ENCODE measurements at regions not wholly inside any gene's neighbourhood (a gene's known extent, or its start where the extent isn't known, plus 50 kb on each side); places are given as distances from the start of the nearest gene placed in this dataset.
"Not testable (repeated sequence)": the region's sequence is repeated elsewhere in the genome, so short reads cannot be mapped to it uniquely, and the experiment has no call there.

GRCh38 chr6:68141190-68141589, 493.9 kb upstream of the ADGRB3 start:
- TF ChIP-seq CTCF (IDR thresholded peaks at IDR 0.05): no peak
- Mint-ChIP-seq H3K4me1 (no peaks in the 10 kb centered on the region), H3K4me3 (no peak overlapping the region), H3K9me3 (no peaks in the 10 kb centered on the region), H3K27me3 (ENCODE audit: low read depth, poor library complexity) (peaks cover 4% of the 10 kb centered on the region), H3K36me3 (ENCODE audit: low read depth) (no peaks in the 10 kb centered on the region), H3K27ac (no peak overlapping the region)
- DNase-seq: no peak

GRCh38 chr6:68139130-68139529, 496.0 kb upstream of the ADGRB3 start:
- peaks cover 4% of the 10 kb centered on the region for H3K27me3 Mint-ChIP-seq (ENCODE audit: low read depth, poor library complexity)
- no peaks in the 10 kb centered on the region for H3K9me3 Mint-ChIP-seq
- H3K4me1 Mint-ChIP-seq: no peaks in the 10 kb centered on the region
- TF ChIP-seq CTCF (IDR thresholded peaks at IDR 0.05): no peak
- no peaks in the 10 kb centered on the region for H3K36me3 Mint-ChIP-seq (ENCODE audit: low read depth)
- H3K27ac Mint-ChIP-seq: no peak overlapping the region
- DNase-seq: no peak
- no peak overlapping the region for H3K4me3 Mint-ChIP-seq

GRCh38 chr6:68134796-68135195, 500.3 kb upstream of the ADGRB3 start:
- H3K27me3 Mint-ChIP-seq (ENCODE audit: low read depth, poor library complexity): no peaks in the 10 kb centered on the region
- no peak overlapping the region for H3K4me3 Mint-ChIP-seq
- H3K36me3 Mint-ChIP-seq (ENCODE audit: low read depth): no peaks in the 10 kb centered on the region
- no peak overlapping the region for H3K27ac Mint-ChIP-seq
- TF ChIP-seq CTCF (IDR thresholded peaks at IDR 0.05): no peak
- no peak for DNase-seq
- no peaks in the 10 kb centered on the region for H3K4me1 Mint-ChIP-seq
- H3K9me3 Mint-ChIP-seq: no peaks in the 10 kb centered on the region

- H3K9me3 Mint-ChIP-seq: peaks cover 3% of the 10 kb centered on the region
- no peak overlapping the region for H3K27ac Mint-ChIP-seq
- no peak for DNase-seq
- no peak for TF ChIP-seq CTCF (IDR thresholded peaks at IDR 0.05)
- H3K36me3 Mint-ChIP-seq (ENCODE audit: low read depth): no peaks in the 10 kb centered on the region
- H3K4me3 Mint-ChIP-seq: no peak overlapping the region
- H3K27me3 Mint-ChIP-seq (ENCODE audit: low read depth, poor library complexity): no peaks in the 10 kb centered on the region
- H3K4me1 Mint-ChIP-seq: no peaks in the 10 kb centered on the region
Measured at GRCh38 chr6:68128211-68128610, 506.9 kb upstream of the ADGRB3 start.

GRCh38 chr6:68127074-68127473, 508.0 kb upstream of the ADGRB3 start:
- Mint-ChIP-seq H3K27me3 (ENCODE audit: low read depth, poor library complexity) (no peaks in the 10 kb centered on the region), H3K27ac (no peak overlapping the region), H3K9me3 (peaks cover 14% of the 10 kb centered on the region), H3K4me1 (no peaks in the 10 kb centered on the region), H3K36me3 (ENCODE audit: low read depth) (no peaks in the 10 kb centered on the region), H3K4me3 (no peak overlapping the region)
- DNase-seq: no peak
- TF ChIP-seq CTCF (IDR thresholded peaks at IDR 0.05): no peak

- DNase-seq: no peak
- Mint-ChIP-seq H3K36me3 (ENCODE audit: low read depth) (no peaks in the 10 kb centered on the region), H3K4me3 (no peak overlapping the region), H3K27ac (no peak overlapping the region), H3K4me1 (no peaks in the 10 kb centered on the region), H3K27me3 (ENCODE audit: low read depth, poor library complexity) (no peaks in the 10 kb centered on the region), H3K9me3 (peaks cover 23% of the 10 kb centered on the region)
- TF ChIP-seq CTCF (IDR thresholded peaks at IDR 0.05): no peak
Measured at GRCh38 chr6:68126089-68126749, 508.9 kb upstream of the ADGRB3 start.

- H3K9me3 Mint-ChIP-seq: peaks cover 29% of the 10 kb centered on the region
- H3K4me3 Mint-ChIP-seq; H3K36me3 Mint-ChIP-seq (ENCODE audit: low read depth); H3K4me1 Mint-ChIP-seq; H3K27me3 Mint-ChIP-seq (ENCODE audit: low read depth, poor library complexity); H3K27ac Mint-ChIP-seq; DNase-seq: not testable (repeated sequence)
Measured at GRCh38 chr6:68122975-68123374, 512.1 kb upstream of the ADGRB3 start.
